ENCODE measurements at regions not wholly inside any gene's neighbourhood (a gene's known extent, or its start where the extent isn't known, plus 50 kb on each side); places are given as distances from the start of the nearest gene placed in this dataset.
"Not testable (repeated sequence)": the region's sequence is repeated elsewhere in the genome, so short reads cannot be mapped to it uniquely, and the experiment has no call there.

DNA sequence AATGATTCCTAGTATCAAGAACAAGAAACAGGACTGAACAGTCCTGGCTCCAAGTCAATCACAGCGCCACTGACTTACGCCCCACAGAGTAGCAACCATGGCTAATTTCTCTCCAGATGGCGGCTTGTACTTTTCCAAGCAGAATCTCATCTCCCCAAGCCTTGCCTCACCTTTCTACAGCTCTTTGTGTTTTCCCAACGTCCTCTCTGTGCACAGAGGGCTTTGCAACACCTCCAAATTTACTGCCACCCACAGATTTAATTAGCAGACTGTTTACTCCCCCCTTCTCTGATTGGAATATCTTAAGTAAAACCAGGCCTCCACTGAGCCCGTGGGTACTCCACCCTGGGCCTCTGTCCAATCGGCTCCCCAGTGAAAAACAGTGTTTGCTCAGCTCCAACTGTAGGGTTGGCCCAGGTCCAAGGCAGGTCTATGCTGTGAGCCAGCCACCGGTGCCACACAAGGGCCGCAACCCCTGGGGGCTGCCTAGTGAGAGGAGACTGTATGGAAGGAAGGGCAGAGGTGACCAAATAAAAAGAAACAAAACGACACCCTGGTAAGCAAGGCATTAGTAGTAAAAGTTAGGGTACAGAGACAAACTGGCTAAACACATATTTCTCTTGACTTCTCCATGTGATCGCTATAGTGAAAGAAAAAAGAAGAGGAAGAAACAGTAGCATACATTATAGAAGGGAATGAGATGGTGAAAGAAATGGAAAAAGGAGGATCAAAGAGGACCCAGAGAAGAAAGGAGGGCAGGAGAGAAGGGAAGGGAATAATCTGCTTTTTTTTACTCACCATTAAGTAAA lies 128.4 kb upstream of the SOD1 start:
- DNase-seq, result no peak

DNA sequence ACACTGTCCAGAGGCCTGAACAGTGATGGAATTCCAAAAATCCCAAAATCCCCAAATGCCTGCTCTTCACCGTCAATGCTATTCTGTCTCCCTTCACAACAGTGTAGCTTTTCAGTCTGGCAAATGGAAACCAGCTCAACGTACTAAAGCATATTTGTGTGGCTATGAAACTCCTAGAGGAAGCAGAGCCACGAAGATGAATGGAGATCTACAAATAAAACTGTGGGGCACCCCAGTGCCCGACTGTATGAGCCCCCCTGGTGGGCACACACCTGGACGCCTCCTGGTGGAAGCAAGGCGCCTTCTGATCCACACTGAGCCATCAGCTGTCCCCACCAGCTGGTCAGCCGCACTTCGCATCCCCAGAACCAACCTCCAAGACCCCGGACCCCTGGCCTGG lies 129.1 kb upstream of the SOD1 start:
- no peak for DNase-seq

- no peak for DNase-seq
Observed at GRCh38 chr21:31529406-31529805, 130.1 kb upstream of the SOD1 start.

GRCh38 chr21:31526040-31526439 lies 133.5 kb upstream of the SOD1 start:
- no peak for DNase-seq

GRCh38 chr21:31524140-31524539 lies 135.4 kb upstream of the SOD1 start:
- DNase-seq, result no peak

DNA sequence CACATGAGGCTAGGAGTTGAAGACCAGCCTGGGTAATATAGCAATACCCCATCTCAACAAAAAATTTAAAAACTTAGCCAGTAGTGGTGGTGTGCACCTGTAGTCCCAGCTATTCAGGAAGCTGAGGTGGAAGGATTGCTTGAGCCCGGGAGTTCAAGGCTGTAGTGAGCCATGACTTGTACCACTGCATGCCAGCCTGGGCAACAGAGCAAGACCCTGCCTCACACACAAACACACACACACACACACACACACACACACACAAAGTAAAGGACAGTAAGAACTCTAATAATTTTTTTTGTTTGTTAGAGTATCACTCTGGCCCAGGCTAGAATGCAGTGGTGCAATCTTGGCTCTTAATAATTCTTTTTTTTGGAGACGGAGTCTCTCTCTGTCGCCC lies 138.0 kb upstream of the SOD1 start:
- DNase-seq, result no peak

DNA sequence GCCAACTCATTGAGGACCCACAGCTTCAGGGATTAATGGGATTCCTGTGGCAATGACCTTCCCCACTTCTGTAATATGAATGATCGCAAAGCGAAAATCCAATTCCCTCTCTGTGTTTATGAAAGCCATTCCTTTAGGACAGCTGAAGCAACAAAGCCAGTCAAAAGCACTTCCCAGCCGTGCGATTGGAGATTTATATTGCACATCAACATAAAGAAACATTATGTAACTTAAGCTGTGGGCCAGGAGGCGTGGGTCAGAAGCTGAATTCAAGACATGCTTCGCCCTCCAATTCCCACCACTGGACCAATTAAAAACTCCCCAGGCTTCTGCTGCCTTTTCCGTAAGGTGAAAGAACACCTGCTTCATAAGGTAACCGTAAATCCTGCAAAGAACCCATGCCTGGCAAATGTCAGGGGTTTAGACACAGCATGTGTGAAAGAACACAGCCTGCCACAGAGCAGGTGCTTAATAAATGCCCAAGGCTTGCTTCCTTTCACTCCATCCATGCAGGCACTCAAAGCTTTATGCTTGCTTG lies 138.9 kb upstream of the SOD1 start:
- no peak for DNase-seq

- DNase-seq, result no peak
Observed at GRCh38 chr21:31518580-31518979, 140.9 kb upstream of the SOD1 start.

GRCh38 chr21:31517664-31518414 lies 141.7 kb upstream of the SOD1 start:
- DNase-seq, result no peak

DNA sequence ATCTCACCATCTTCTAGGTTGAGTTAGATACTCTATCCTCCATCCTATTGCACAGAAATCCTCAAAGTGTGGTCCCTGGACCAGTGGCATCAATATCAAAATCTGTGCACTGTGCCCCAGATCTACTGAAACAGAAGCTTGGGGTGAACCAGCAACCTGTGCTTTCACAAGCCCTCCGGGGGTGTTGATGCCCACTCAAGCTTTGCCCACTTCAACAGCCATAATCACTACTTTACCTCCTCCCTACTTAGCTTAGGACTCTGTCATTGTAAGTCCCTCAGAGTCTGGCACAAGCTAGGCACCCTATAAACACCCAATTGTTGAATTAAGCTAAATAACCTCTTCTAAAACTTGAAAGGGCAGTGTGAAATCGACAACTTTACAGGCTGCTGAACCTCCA lies 144.2 kb upstream of the SOD1 start:
- DNase-seq, result no peak

GRCh38 chr21:31514598-31514997 lies 144.9 kb upstream of the SOD1 start:
- DNase-seq, result peak; percentile 70

DNA sequence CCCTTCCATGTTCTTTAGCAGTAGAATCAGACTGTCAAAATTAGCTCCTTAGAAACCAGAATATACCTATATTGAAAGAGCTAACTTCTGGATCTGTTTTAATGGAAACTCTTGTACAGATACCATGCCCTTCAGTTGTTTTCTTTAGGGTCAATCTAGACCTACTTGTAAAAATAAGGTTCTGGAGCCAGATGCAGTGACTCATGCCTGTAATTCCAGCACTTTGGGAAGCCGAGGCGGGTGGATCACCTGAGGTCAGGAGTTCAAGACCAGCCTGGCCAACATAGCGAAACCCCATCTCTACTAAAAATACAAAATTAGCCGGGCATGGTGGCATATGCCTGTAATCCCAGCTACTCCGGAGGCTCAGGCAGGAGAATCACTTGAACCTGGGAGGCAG lies 146.0 kb upstream of the SOD1 start:
- not testable (repeated sequence) for DNase-seq

DNA sequence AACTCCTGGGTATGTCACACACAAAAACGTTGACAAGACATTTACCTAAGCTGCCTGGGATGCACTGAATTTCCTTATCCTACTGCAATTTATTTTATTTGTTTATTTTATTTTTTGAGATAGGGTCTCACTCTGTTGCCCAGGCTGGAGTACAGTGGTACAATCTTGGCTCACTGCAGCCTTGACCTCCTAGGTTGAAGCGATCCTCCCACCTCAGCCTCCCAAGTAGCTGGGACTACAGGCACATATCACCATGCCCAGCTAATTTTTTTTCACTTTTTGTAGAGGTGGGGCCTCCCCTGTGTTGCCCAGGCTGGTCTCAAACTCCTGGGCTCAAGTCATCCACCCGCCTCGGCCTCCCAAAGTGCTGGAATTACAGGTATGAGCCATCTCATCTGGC lies 147.5 kb upstream of the SOD1 start:
- DNase-seq, result not testable (repeated sequence)

DNA sequence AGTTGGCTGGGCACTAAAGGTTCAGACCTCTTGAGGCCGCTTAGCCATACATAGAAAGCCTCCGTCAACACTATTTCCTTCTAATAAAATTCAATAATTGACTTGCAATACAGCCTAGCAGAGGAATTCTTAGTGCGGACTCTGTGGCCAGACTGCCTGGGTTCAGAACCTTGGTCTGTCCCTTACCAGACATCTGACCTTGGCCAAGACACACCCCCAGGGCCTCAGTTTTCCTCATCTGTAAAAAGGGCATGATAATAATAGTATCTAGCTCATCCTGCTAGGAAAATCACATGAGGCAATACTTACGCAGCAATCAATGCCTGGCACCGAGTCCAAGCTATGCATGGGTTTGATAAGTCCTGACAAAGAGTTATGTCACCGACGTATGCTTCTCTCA lies 148.2 kb upstream of the SOD1 start:
- DNase-seq, result no peak

- no peak for DNase-seq
Observed at GRCh38 chr21:31509194-31510017, 150.1 kb upstream of the SOD1 start.

- DNase-seq, result no peak
Observed at GRCh38 chr21:31505975-31506374, 153.5 kb upstream of the SOD1 start.

- no peak for DNase-seq
Observed at GRCh38 chr21:31503939-31504338, 155.6 kb upstream of the SOD1 start.

DNA sequence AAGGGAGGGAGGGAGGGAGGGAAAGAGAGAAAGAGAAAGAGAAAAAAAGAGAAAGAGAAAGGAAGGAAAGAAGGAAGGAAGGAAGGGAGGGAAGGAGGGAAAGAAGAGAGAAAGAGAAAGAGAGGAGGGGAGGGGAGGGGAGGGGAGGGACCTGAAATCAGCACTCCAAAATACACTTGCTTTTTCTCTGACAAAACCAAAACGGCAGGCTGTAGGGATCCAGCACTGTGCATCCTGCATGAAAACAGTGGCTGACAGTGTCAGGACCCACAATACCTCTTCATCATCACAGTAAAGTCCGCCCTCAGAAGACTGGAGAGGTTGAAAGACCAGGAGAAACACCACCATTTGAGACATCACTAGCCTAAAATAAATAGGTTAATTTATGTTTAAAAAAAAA lies 156.0 kb upstream of the SOD1 start:
- no peak for DNase-seq

DNA sequence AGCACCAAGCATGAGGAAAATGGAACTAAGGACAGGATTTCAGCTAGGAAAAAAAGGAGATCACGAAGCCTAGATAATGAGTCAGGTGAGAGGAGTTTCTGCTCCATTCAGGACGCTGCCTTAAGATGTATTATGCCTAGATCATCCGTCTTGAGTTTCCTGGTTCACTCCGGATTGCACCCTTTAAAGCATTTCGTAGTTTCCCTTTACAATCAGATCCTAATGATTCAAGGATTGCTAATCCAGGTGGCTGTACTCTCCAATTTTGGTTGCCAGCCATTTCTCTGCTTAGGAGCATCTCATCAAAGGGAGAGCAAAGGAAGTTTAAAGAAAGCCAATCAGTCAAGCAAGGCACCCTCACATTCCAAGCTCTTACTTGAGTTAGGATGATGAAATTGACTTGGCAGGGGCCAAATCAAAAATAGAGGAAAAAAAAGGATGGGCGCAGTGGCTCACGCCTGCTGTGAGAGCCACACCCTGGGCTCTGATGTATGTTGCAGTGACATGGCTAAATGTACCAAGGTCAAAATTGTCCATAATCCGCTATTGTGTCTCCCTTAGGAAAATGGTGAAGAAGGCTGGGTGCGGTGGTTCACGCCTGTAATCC lies 156.9 kb upstream of the SOD1 start:
- no peak for DNase-seq

DNA sequence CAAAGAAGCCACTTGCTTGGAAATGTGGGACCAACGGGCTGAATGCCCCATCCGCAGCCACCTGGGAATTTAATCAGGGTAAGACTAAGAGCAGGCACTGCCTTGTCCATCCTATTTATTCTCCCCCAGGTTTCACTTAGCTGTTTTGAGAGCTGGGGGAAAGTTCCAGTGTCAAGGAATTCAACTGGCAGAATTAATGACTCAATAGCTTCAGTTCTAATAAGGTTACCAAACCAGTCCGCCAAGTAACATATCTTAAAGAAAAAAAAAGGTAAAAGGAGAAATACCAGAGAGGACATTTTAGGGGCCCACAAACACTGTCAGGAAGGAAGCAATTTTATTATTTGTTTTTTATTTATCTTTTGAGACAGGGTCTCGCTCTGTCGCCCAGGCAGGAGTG lies 157.6 kb upstream of the SOD1 start:
- DNase-seq, result no peak

DNA sequence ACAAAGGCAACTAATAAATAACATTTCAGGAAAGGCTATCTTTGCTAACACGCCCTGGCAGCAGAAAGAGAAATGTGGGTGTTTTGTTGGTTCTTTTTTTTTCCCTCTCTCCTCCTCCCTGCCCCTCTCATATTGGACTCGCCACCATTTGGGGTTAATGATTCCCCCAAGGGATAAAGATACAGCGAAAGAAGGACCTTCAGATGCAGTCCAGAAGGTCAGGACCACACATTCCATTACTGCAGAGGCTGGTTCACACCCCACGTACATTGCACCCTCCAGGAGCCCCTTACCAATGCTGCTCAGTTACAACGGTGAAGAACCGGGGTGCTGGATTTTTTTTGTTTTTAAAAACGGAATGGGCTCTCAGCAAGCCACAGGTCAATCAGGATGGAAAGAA lies 156.9 kb upstream of the TIAM1 start:
- no peak for DNase-seq

DNA sequence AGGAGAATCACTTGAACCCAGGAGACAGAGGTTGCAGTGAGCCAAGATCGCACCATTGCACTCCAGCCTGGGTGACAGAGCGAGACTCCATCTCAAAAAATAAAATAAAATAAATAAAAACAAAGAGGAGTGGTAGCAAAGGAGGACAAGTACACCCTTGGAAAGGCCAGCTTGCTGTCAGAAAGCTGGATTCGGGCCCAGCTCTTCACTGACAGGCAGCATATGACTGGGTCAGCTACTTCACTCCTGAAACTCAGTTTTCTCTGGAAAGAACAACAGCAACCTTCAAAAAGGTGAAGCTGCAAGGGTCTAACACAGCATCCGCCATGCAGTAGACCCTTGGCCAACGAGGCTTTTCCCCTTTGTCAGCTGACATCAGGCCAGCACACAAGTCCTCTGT lies 156.0 kb upstream of the TIAM1 start:
- no peak for DNase-seq

DNA sequence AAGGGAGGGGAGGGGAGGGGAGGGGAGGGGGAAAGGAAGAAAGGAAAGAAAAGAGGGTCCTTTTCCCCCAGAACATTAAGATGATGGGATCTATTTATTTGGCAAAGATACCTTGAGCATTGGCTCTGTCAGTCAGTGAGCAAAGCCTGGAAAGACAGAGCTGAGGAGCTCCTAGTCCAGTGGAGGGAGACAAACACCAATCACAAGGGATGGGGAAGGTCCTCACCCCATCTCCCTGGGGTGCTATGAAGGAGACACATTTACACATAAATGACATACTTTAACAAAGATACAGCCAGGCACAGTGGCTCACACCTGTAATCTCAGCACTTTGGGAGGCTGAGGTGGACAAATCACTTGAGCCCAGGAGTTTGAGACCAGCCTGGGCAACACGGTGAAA lies 154.9 kb upstream of the TIAM1 start:
- DNase-seq, result no peak
